IMR-90 (cell line): ENCODE measurements at regions not wholly inside any gene's neighbourhood (a gene's known extent, or its start where the extent isn't known, plus 50 kb on each side); places are given as distances from the start of the nearest gene placed in this dataset.

Source experiments
- ATAC-seq: fragments of 200-7000 bp; cut with Tn5 transposase; 2 replicates; pipeline ENCODE4 v1.9.1; 2020; ENCODE audit warnings: low read depth, mild to moderate bottlenecking, moderate library complexity
- BruUV-seq: library from RNA; stranded (reverse); fragments of 400-500 nt; replicated peaks from 2 replicates; lab custom pipeline; 2021; lab: Mats Ljungman, UMichigan
- CTCF ChIA-PET: fragments of 300-600 bp; formaldehyde crosslinking; extraction: SDS; loops from one replicate; lab custom pipeline; 2021; ENCODE audit warnings: antibody characterized with exemption; lab: Yijun Ruan, JAX
- POLR2A ChIA-PET: fragments of 300-600 bp; sonication (Branson Sonifier 250); formaldehyde crosslinking; loops from one replicate; lab custom pipeline; 2022; ENCODE audit warnings: antibody characterized with exemption; ENCODE audit not compliant: unreplicated experiment; lab: Charles Lee
- DNase-seq: peaks from one replicate; pipeline ENCODE4 v3.0.0; 2013
- H2AFZ ChIP-seq: replicated peaks from 2 replicates; pipeline ENCODE3; 2013; ENCODE audit warnings: low read length, mild to moderate bottlenecking; ENCODE audit not compliant: poor library complexity
- H2AK5ac ChIP-seq: 2 replicates; pipeline ENCODE4 v1.6.1; 2013; ENCODE audit warnings: low read depth, low read length, inconsistent platforms
- H2AK9ac ChIP-seq: replicated peaks from 2 replicates; pipeline ENCODE3; 2013; ENCODE audit warnings: mild to moderate bottlenecking, low read depth, low read length, moderate library complexity; ENCODE audit not compliant: poor library complexity
- H2BK120ac ChIP-seq: 2 replicates; pipeline ENCODE4 v1.6.1; 2013; ENCODE audit warnings: low read depth, low read length, inconsistent platforms
- H2BK15ac ChIP-seq: 3 replicates; pipeline ENCODE4 v1.6.1; 2013; ENCODE audit warnings: low read depth, low read length, inconsistent platforms
- H2BK20ac ChIP-seq: 2 replicates; pipeline ENCODE4 v1.6.1; 2013; ENCODE audit warnings: low read depth, mild to moderate bottlenecking, inconsistent platforms, low read length, moderate library complexity
- H2BK5ac ChIP-seq: 2 replicates; pipeline ENCODE4 v1.6.1; 2013; ENCODE audit warnings: mild to moderate bottlenecking, low read depth, low read length, inconsistent platforms; ENCODE audit not compliant: poor library complexity, severe bottlenecking
- H3K14ac ChIP-seq: replicated peaks from 2 replicates; pipeline ENCODE4 v1.6.1; 2013; ENCODE audit warnings: low read depth, low read length, inconsistent platforms
- H3K18ac ChIP-seq: 2 replicates; pipeline ENCODE4 v1.6.1; 2013; ENCODE audit warnings: low read depth, low read length, control low read depth
- H3K23ac ChIP-seq: 2 replicates; pipeline ENCODE4 v1.6.1; 2013; ENCODE audit warnings: low read depth, low read length, inconsistent platforms
- H3K27ac ChIP-seq: 2 replicates; pipeline ENCODE4 v1.5.1; 2013; ENCODE audit warnings: mild to moderate bottlenecking, control low read depth, low read length; ENCODE audit not compliant: insufficient read depth
- H3K27me3 ChIP-seq: 2 replicates; pipeline ENCODE4 v1.6.1; 2013; ENCODE audit warnings: low read length; ENCODE audit not compliant: control insufficient read depth, insufficient read depth
- H3K36me3 ChIP-seq: 2 replicates; pipeline ENCODE4 v1.6.1; 2013; ENCODE audit warnings: low read length, mixed read lengths; ENCODE audit not compliant: control insufficient read depth, insufficient read depth
- H3K4ac ChIP-seq: 2 replicates; pipeline ENCODE4 v1.6.1; 2013; ENCODE audit warnings: low read depth, low read length, inconsistent platforms
- H3K4me1 ChIP-seq: 2 replicates; pipeline ENCODE4 v1.6.1; 2013; ENCODE audit warnings: low read length, mixed read lengths; ENCODE audit not compliant: control insufficient read depth, insufficient read depth
- H3K4me2 ChIP-seq: 2 replicates; pipeline ENCODE4 v1.6.1; 2013; ENCODE audit warnings: low read depth, mild to moderate bottlenecking, control low read depth, low read length, moderate library complexity
- H3K4me3 ChIP-seq: 2 replicates; pipeline ENCODE4 v1.5.1; 2013; ENCODE audit warnings: low read depth, mild to moderate bottlenecking, control low read depth, low read length, moderate library complexity; ENCODE audit not compliant: insufficient read depth
- H3K56ac ChIP-seq: 2 replicates; pipeline ENCODE4 v1.6.1; 2013; ENCODE audit warnings: low read length, inconsistent platforms; ENCODE audit not compliant: insufficient read depth; ENCODE audit errors: extremely low read depth
- H3K79me1 ChIP-seq, 2 experiments: 2 replicates each; pipeline ENCODE4 v1.6.1; 2013; ENCODE audit warnings: low read length in 2 of 2, inconsistent platforms in 1 of 2, low read depth in 1 of 2
- H3K9ac ChIP-seq: 2 replicates; pipeline ENCODE4 v1.6.1; 2013; ENCODE audit warnings: low read depth, low read length, control low read depth
- H3K9me1 ChIP-seq: 2 replicates; pipeline ENCODE4 v1.6.1; 2013; ENCODE audit warnings: low read length, inconsistent platforms; ENCODE audit not compliant: insufficient read depth
- H3K9me3 ChIP-seq: 2 replicates; pipeline ENCODE4 v1.6.1; 2013; ENCODE audit warnings: low read length; ENCODE audit not compliant: control insufficient read depth, insufficient read depth
- H4K20me1 ChIP-seq: 2 replicates; pipeline ENCODE4 v1.6.1; 2013; ENCODE audit warnings: low read length, inconsistent platforms; ENCODE audit not compliant: insufficient read depth
- H4K5ac ChIP-seq: 2 replicates; pipeline ENCODE4 v1.6.1; 2013; ENCODE audit warnings: mild to moderate bottlenecking, low read depth, low read length, control low read depth
- H4K8ac ChIP-seq, 2 experiments: 2 replicates each; pipeline ENCODE4 v1.6.1; 2013; ENCODE audit warnings: low read depth in 2 of 2, low read length in 2 of 2, control low read depth in 1 of 2, inconsistent platforms in 1 of 2
- H4K91ac ChIP-seq: 2 replicates; pipeline ENCODE4 v1.6.1; 2013; ENCODE audit warnings: low read depth, low read length, inconsistent platforms; ENCODE audit not compliant: insufficient read depth
- CEBPB ChIP-seq: IDR thresholded peaks from 2 replicates; pipeline ENCODE4 v1.6.1; 2012; ENCODE audit warnings: low read depth, low read length, improper control_type of control experiment
- CTCF ChIP-seq: conservative IDR thresholded peaks from 2 replicates; pipeline ENCODE4 v1.5.1; 2012; ENCODE audit warnings: mild to moderate bottlenecking, low read depth, low read length, improper control_type of control experiment
- ELK1 ChIP-seq: fragments of 150-350 bp; IDR thresholded peaks from 2 replicates; pipeline ENCODE4 v1.6.1; 2016; ENCODE audit warnings: low read depth, mild to moderate bottlenecking, low read length, moderate library complexity, borderline replicate concordance
- MAFK ChIP-seq: IDR thresholded peaks from 2 replicates; pipeline ENCODE4 v1.6.1; 2012; ENCODE audit warnings: low read depth, low read length, improper control_type of control experiment
- RAD21 ChIP-seq: IDR thresholded peaks from 2 replicates; pipeline ENCODE4 v1.6.1; 2012; ENCODE audit warnings: low read length, improper control_type of control experiment
- SMC3 ChIP-seq: fragments of 150-350 bp; IDR thresholded peaks from 2 replicates; pipeline ENCODE4 v1.6.1; 2016; ENCODE audit warnings: low read depth, mild to moderate bottlenecking, antibody characterized with exemption, low read length, moderate library complexity
- WGBS, 2 experiments: methylation state at CpG; one replicate each; pipeline versions ENCODE4 v1.1.5 to v1.1.7; 2013; ENCODE audit warnings: missing lambda C conversion rate in 2 of 2; ENCODE audit not compliant: insufficient read length in 1 of 2; ENCODE audit errors: extremely low coverage in 2 of 2; 5-methylcytosine and 5-hydroxymethylcytosine counted together
- dilution Hi-C: fragments of 300-500 bp; cut with HindIII; formaldehyde crosslinking; loops from one replicate; pipeline ENCODE4 v1.14.3; 2018; ENCODE audit warnings: low sequenced_read_pairs; ENCODE audit not compliant: unreplicated experiment
- in situ Hi-C: fragments of 300-500 bp; cut with MboI; formaldehyde crosslinking; loops from 3 replicates; pipeline ENCODE4 v1.14.3; 2019; ENCODE audit warnings: low sequenced_read_pairs, inconsistent platforms, mixed read lengths
- intact Hi-C: fragments of 100-400 bp; cut with micrococcal nuclease; formaldehyde crosslinking; loops from 2 replicates; pipeline ENCODE4 v1.10.0; 2022

GRCh38 chr11:88016392-88017170 is 158.7 kb downstream of the RAB38 start:
- TF ChIP-seq CEBPB: no peak
- TF ChIP-seq SMC3: peak; percentile 94
- TF ChIP-seq MAFK: peak; percentile 99
- no peak for TF ChIP-seq ELK1
- peak; percentile 89 for TF ChIP-seq CTCF
- peak; percentile 89 for TF ChIP-seq RAD21
- Histone ChIP-seq H4K91ac (no peak overlapping the region), H2AK9ac (no peak overlapping the region), H3K9me1 (no peaks in the 10 kb centered on the region), H2BK15ac (no peak overlapping the region; the same call in 2 of the 3 replicates), H3K56ac (no peak overlapping the region), H3K27me3 (no peaks in the 10 kb centered on the region), H2AK5ac (no peak overlapping the region), H3K79me1 (no peaks in the 10 kb centered on the region), H3K4me1 (no peaks in the 10 kb centered on the region), H3K27ac (no peak overlapping the region), H3K4me3 (no peak overlapping the region), H4K5ac (no peak overlapping the region), H2BK20ac (no peak overlapping the region), H3K4ac (no peak overlapping the region), H3K9ac (no peak overlapping the region), H3K36me3 (no peaks in the 10 kb centered on the region), H3K9me3 (no peaks in the 10 kb centered on the region), H4K8ac (no peak overlapping the region), H3K23ac (no peak overlapping the region), H2BK120ac (peak overlapping the region; percentile 11; the same call in 1 of the 2 replicates), H2AFZ (no peak overlapping the region), H2BK5ac (no peak overlapping the region), H4K20me1 (no peaks in the 10 kb centered on the region), H3K4me2 (no peak overlapping the region), H3K14ac (no peak overlapping the region), H3K18ac (no peak overlapping the region)
- DNase-seq (peak; percentile 84), ATAC-seq (peak; percentile 96)
- intact Hi-C loops: loop anchor here (1.0 kb wide), 2 partner anchors 528 to 536 kb away; no protein-coding TSS in a partner anchor
- in situ Hi-C loops: loop anchor here (25.0 kb wide), 2 partner anchors 521 to 871 kb away; no protein-coding TSS in a partner anchor
- ChIA-PET POLR2A (interaction anchor here (0.5 kb wide), 1 partner anchor 158 kb away, joined by 18 read pairs; no protein-coding TSS in a partner anchor), CTCF (interaction anchor here (0.6 to 4.0 kb wide), 17 partner anchors 11 to 554 kb away, joined by 3 to 38 read pairs (median 3); no protein-coding TSS in a partner anchor)
- WGBS, 2 experiments: no CpG with 5 or more reads among the region's 3 CpGs
- BruUV-seq: no TSS peak
- dilution Hi-C loops: loop anchor here (25.0 kb wide), 1 partner anchor 521 kb away; no protein-coding TSS in a partner anchor
